ENCODE measurements at regions not wholly inside any gene's neighbourhood (a gene's known extent, or its start where the extent isn't known, plus 50 kb on each side); places are given as distances from the start of the nearest gene placed in this dataset.
"Not testable (repeated sequence)": the region's sequence is repeated elsewhere in the genome, so short reads cannot be mapped to it uniquely, and the experiment has no call there.

DNA sequence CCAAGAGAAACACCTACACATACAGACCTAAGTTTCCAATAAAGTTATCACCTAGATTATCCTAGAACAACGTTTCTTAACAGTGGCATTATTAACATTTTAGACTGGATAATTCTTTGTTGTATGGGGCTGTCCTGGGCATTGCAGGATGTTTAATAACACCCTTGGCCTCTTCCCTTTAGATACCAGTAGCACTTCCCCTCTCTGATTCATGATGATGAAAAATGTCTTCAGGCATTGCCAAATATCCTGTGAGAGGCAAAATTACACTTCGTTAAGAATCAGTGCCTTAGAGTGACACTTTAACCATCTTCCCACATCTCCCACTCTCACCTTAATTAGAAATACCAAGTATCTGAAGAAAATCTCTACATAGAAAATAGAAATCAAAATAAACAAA, 352.6 kb downstream of the CGGBP1 start:
- DNase-seq = no peak

DNA sequence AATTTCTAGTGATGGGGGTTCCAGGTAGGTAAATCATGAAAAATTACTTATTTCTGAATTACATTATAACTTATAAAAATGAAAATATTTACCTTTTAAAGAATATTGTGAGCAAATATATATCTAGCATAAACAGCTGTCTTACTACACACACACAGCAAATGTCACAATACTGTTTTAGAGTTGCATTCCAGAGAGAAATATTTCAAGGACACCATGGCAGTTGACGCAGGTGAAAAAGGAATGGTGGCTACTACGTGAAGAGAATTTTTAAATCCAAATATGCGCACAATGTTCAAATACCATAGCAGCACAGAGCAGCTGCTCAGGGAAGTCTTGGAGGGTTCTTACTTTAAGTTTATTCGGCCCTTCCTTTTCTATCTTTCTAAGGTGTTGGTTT, 356.2 kb downstream of the CGGBP1 start:
- DNase-seq = no peak

DNA sequence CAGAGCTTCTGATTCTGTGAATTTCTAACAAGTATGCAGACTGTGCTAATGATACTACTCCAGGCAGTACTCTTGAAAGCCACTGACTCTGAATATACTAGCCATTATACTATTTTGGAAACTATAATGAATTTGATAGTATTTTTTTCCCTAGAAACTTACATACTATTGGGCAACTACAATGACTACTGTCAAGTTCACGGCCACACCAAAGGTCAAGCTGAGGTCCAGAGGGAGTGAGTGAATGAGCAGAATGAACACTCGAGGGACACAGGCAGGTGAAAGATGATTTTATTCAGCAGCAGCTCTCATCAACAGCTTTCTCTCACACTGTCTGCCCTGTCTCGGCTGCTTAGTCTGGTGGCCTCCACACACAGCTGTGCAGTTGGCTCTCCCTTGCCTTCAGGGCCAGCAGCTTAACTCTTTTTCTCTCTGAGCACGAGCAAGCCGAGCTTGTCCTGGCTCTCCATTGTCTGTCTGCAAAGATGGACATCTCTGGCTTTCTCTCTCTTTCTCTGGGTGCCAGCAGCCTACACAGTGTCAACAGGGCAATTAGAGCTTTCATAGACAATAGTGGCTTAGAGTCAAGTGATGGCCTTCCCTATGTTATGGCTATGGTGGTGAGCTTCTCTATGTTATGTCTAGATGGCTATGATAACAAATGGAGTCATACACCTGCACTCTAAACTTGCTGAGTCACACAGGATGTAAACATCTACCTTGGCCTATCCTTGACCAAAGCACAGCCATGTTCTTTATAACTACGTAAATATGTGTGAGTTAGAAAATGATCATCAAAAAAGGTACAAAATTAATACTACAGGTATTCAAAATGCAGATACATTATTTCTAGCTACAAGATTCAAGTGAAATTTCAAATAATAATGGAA, 362.4 kb downstream of the CGGBP1 start:
- no peak for DNase-seq

DNA sequence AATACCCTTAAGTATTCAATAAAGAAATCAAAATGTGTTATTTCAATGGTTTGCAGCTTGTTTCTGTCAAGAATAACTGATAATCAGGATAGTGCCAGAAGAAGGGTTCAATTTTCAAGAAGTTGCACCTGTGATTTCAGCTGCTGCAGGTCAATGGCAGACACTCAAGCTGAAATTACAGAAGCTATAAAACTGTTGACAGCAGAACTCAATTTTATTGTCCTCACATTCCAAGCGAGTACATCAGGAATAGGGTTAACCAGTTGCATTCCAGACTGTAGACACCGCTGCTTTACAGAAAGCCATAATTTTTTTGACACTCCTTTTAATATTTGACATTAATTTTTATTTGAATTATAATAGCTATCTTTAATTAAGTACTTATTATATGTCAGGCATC, 364.1 kb downstream of the CGGBP1 start:
- DNase-seq = no peak

GRCh38 chr3:87691109-87691508, 367.7 kb downstream of the CGGBP1 start:
- DNase-seq = no peak

DNA sequence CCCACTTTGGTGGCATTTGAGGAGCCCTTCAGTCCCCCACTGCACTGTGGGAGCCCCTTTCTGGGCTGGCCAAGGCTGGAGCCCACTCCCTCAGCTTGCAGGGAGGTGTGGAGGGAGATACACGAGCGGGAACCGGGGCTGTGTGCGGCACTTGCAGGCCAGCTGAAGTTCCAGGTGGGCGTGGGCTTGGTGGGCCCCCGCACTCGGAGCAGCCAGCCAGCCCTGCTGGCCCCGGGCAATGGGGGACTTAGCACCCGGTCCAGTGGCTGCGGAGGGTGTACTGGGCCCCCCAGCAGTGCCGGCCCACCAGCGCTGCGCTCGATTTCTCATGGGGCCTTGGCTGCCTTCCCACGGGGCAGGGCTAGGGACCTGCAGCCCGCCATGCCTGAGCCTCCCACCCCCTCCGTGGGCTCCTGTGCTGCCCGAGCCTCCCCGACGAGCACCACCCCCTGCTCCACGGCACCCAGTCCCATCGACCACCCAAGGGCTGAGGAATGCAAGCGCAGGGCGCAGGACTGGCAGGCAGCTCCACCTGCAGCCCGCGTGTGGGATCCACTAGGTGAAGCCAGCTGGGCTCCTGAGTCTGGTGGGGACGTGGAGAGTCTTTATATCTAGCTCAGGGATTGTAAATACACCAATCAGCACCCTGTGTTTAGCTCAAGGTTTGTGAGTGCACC, 379.7 kb downstream of the CGGBP1 start:
- DNase-seq = not testable (repeated sequence)

DNA sequence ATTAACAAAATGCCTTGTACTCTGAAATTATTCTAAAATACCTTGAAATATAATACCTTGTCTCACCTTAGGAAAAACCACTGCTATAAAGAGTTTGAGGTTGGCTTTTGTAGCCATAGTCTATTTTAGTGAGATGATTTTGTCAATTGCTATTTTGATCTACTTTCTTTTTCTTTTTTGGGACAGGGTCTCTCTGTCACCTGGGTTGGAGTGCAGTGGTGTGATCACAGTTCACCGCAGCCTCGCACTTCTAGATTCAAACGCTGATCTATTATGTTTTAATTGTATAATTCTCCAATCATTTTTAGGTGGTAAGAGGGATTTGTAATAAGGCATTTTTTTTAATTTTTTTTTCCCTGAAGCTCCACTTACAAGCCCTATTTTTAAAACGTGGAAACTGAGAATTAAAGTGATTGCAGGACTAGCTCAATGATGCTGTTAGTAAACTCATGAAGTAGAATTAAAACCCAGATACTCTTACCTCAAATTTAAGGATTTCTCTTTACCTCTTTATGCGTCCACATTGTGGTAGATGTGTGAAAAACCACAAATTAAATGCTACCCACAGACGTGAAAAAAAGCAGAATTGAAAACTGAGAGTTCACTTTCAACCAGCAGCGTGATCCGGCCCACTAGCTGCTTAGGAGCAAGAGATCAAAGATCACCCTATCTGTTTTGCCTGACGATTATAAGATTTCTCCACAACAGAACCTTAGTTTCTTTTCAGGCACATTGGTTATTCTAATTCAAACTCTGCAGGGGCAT, 384.2 kb downstream of the CGGBP1 start:
- no peak for DNase-seq

- no peak for DNase-seq
These were observed 385.7 kb downstream of the CGGBP1 start for GRCh38 chr3:87673132-87673531.

DNA sequence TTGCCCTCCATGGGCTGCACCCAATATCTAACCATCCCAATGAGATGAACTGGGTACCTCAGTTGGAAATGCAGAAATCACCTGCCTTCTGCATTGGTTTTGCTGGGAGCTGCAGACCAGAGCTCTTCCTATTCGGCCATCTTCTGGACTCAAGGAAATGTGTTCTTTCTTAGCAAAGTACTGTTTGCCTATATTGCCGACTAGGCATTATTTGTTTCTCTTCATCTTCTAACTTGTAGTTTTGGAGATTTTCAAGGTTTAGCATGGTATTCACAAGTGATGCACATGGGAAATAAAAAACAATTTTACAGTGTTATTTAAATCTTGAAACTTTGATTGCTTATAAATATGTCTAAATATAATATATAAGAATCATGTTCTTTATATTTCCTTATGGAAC, 377.8 kb upstream of the POU1F1 start:
- DNase-seq = no peak

DNA sequence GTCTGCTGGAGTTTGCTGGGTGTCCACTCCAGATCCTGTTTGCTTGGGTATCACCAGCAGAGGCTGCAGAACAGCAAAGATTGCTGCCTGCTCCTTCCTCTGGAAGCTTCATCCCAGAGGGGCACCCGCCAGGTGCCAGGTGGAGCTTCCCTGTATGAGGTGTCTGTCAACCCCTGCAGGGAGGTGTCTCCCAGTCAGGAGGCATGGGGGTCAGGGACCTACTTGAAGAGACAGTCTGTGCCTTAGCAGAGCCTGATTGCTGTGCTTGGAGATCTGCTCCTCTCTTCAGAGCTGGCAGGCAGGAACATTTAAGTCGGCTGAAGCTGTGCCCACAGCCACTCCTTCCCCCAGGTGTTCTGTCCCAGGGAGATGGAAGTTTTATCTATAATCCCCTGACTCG, 376.8 kb upstream of the POU1F1 start:
- not testable (repeated sequence) for DNase-seq

- DNase-seq = no peak
These were observed 358.0 kb upstream of the POU1F1 start for GRCh38 chr3:87634426-87634825.

DNA sequence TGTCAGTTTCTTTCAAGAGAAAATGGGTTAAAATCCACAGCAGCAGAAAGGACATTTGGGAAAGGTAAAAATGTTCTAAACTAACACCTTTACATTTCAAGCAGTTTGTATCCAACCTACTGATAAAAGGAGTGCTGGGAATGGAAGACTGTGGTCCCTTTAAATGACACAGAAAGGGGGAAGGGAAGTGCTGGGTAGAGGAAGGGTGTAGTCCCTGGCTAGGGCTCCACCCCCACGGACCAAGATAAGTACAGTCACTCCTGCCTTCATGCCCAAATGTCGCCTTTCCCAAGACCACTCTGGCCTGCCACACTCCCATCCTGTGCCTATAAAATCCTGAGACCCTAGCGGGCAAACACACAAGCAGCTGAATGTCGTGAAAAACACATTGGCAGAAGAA, 350.9 kb upstream of the POU1F1 start:
- DNase-seq = no peak

- no peak for DNase-seq
These were observed 350.2 kb upstream of the POU1F1 start for GRCh38 chr3:87626546-87626945.

GRCh38 chr3:87625876-87626275, 349.5 kb upstream of the POU1F1 start:
- no peak for DNase-seq

GRCh38 chr3:87624860-87625259, 348.5 kb upstream of the POU1F1 start:
- DNase-seq = no peak

- no peak for DNase-seq
These were observed 345.3 kb upstream of the POU1F1 start for GRCh38 chr3:87621667-87622066.

DNA sequence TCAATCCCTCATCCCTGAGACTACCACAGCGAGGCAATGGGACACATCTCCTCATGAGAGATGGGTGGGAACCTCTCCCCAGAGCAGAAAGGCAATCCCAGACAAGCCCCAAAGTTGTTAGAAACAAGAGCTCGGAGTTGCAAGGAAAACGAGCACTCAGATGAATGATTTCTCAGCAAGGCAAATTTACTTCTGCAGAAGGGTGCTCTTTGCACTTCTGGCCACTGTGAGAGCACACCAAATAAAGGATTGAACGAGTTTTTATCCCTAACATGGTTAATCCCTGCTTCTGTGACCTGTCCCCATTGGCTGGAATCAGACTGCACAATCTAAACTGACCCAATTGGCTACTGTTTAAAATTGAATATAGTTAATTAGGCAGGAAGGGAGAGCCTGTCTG, 339.1 kb upstream of the POU1F1 start:
- no peak for DNase-seq

DNA sequence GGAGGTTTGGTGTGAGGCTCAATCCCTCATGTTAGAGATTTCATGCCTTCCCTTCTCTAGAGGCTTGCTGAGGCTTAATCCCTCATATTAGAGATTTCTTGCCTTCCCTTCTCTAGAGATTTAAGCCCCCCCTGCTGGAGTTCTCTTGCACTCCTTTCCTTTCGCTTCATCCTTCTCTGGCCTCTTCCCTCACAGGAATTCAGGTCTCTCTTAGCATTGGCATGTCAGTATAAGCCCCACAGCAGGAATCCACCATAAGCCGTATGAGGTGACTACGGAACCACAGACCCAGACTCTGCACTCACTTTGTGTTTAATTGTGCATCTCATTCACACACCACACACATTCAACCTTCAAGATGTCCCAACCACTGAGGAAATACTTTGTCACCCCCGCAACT, 338.6 kb upstream of the POU1F1 start:
- DNase-seq = no peak

DNA sequence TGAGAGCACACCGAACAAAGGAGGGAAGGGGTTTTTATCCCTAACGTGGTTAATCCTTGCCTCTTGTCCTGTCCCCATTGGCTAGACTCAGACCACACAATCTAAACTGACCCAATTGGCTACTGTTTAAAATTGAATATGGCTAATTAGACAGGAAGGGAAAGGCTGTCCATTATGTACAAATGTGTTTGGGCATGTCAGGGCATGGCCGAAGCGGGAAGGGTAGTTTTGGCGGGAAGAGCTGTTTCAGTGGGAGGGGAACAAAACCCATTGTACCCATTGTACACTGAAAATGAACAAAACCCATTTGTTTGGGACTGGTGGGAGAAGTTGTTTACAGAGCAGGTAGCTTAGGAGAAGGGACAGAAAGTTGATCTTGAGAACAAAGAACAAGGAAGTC, 330.9 kb upstream of the POU1F1 start:
- no peak for DNase-seq

DNA sequence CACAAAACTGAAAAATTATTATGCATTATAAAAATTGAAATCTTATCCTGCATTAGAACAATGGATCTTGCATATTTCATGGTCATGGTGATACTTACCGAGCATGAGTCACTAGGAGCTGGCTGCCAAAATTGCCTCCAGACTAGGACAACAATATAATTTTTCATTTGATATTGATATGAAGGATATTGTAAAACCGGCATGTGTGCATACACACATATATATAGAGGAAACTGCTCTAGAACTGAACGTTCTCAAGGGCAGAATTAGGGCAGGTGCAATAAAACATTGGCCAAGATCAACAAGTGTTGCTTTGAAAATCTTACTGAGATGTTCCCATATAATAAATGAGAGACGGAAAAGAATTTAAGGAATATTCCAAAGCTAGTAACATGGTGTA, 319.4 kb upstream of the POU1F1 start:
- no peak for DNase-seq

DNA sequence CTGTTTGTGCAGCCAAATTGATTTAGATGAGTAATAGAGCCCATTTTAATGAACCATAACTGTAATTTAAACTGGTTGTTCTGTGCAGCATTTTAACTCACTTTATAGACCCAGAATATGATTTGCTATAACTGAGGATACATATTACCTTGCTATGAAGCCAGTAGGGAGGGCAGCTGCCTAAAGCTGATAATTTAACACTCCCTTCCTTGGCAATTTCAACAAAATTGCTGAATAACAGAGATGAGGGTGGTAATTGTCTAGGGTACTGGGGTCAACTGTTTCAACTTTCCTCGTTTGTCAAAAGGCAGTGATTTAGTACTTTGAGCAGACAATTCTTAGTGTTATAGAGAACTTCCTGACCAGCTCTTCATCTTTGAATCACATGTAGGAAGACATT, 304.9 kb upstream of the POU1F1 start:
- no peak for DNase-seq

GRCh38 chr3:87576752-87577151, 300.4 kb upstream of the POU1F1 start:
- DNase-seq = no peak

GRCh38 chr3:87575550-87575949, 299.2 kb upstream of the POU1F1 start:
- no peak for DNase-seq

DNA sequence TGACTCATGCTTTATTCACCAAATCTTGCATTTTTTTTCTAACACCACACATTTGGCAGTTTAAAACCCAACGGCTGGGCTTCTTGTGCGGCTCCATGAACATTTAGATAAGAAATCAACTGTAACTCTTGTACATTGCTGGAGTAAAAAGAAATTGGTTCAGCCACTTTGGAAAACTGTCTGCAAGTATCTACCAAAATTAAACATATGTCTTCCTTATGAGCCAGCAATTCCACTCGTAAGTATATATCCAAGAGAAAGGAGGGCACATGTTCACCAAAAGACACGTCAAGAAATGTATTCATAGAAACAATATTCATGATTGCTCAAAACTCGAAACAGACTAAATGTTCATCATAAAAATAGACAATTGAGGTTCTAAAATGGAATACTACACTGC, 291.9 kb upstream of the POU1F1 start:
- no peak for DNase-seq
